Thoracic aorta (tissue), 2 donors: ENCODE measurements at regions not wholly inside any gene's neighbourhood (a gene's known extent, or its start where the extent isn't known, plus 50 kb on each side); places are given as distances from the start of the nearest gene placed in this dataset.

Experiments used
- ATAC-seq: fragments of 150-250 bp; one replicate; pipeline ENCODE4 v1.8.0; 2017; ENCODE audit warnings: low read depth; ENCODE audit not compliant: insufficient number of reproducible peaks, low FRiP score
- DNase-seq: peaks from one replicate; pipeline ENCODE4 v3.0.0-alpha.2; 2020; ENCODE audit warnings: low spot score
- H3K27ac ChIP-seq, 2 donors: fragments of 200-600 bp; sonication (generic); 1 replicate in 1 of 2; 2 replicates in 1 of 2; pipeline ENCODE4 v1.5.1; 2016; ENCODE audit warnings: mild to moderate bottlenecking in 2 of 2, moderate library complexity in 2 of 2
- H3K27me3 ChIP-seq: fragments of 200-600 bp; sonication (generic); replicated peaks from 2 replicates; pipeline ENCODE4 v1.6.0; 2016; ENCODE audit warnings: mild to moderate bottlenecking; ENCODE audit not compliant: insufficient read depth
- H3K36me3 ChIP-seq: fragments of 200-600 bp; sonication (generic); one replicate; pipeline ENCODE4 v1.5.1; 2016
- H3K4me1 ChIP-seq, 2 donors: fragments of 200-600 bp; sonication (generic); 1 replicate in 1 of 2; 2 replicates in 1 of 2; pipeline versions ENCODE4 v1.5.1 to v1.6.0; 2016; ENCODE audit warnings: low read depth in 2 of 2, mild to moderate bottlenecking in 1 of 2; ENCODE audit not compliant: control insufficient read depth in 1 of 2
- H3K4me3 ChIP-seq: fragments of 200-600 bp; sonication (generic); 2 replicates; pipeline ENCODE4 v1.5.1; 2016; ENCODE audit warnings: mild to moderate bottlenecking
- H3K9me3 ChIP-seq: fragments of 200-600 bp; sonication (generic); 2 replicates; pipeline ENCODE4 v1.5.1; 2016
- CTCF ChIP-seq: fragments of 200-600 bp; sonication (generic); IDR thresholded peaks from one replicate; pipeline ENCODE4 v1.5.1; 2019; ENCODE audit warnings: antibody characterized with exemption

GRCh38 chr10:118484152-118484871, 111.1 kb downstream of the PRLHR start:
- H3K36me3 ChIP-seq, result no peaks in the 10 kb centered on the region
- no peaks in the 10 kb centered on the region for H3K9me3 ChIP-seq
- DNase-seq, result no peak
- no peak overlapping the region for H3K27ac ChIP-seq
- TF ChIP-seq CTCF, result no peak
- no peak for ATAC-seq
- no peaks in the 10 kb centered on the region for H3K4me1 ChIP-seq
- no peak overlapping the region for H3K4me3 ChIP-seq
- H3K27me3 ChIP-seq, result no peaks in the 10 kb centered on the region

GRCh38 chr10:118483496-118483895, 112.0 kb downstream of the PRLHR start:
- Histone ChIP-seq H3K9me3 (no peaks in the 10 kb centered on the region), H3K27ac (no peak overlapping the region), H3K27me3 (no peaks in the 10 kb centered on the region), H3K36me3 (no peaks in the 10 kb centered on the region), H3K4me3 (no peak overlapping the region), H3K4me1 (no peaks in the 10 kb centered on the region)
- TF ChIP-seq CTCF, result no peak
- DNase-seq (no peak), ATAC-seq (no peak)

GRCh38 chr10:118482393-118483331, 112.8 kb downstream of the PRLHR start:
- no peaks in the 10 kb centered on the region for H3K9me3 ChIP-seq
- H3K27me3 ChIP-seq, result no peaks in the 10 kb centered on the region
- H3K27ac ChIP-seq, result no peak overlapping the region
- no peaks in the 10 kb centered on the region for H3K4me1 ChIP-seq
- TF ChIP-seq CTCF, result no peak
- DNase-seq, result no peak
- ATAC-seq, result no peak
- H3K36me3 ChIP-seq, result no peaks in the 10 kb centered on the region
- no peak overlapping the region for H3K4me3 ChIP-seq

- no peak for TF ChIP-seq CTCF
- no peak overlapping the region for H3K4me3 ChIP-seq
- no peak overlapping the region for H3K27ac ChIP-seq
- no peaks in the 10 kb centered on the region for H3K4me1 ChIP-seq
- no peaks in the 10 kb centered on the region for H3K36me3 ChIP-seq
- no peaks in the 10 kb centered on the region for H3K9me3 ChIP-seq
- no peaks in the 10 kb centered on the region for H3K27me3 ChIP-seq
- DNase-seq (no peak), ATAC-seq (no peak)
These were observed 113.6 kb downstream of the PRLHR start for GRCh38 chr10:118481871-118482270.

- Histone ChIP-seq H3K36me3 (no peaks in the 10 kb centered on the region), H3K9me3 (no peaks in the 10 kb centered on the region), H3K4me1 (no peaks in the 10 kb centered on the region), H3K27me3 (no peaks in the 10 kb centered on the region), H3K27ac (no peak overlapping the region), H3K4me3 (no peak overlapping the region)
- ATAC-seq (no peak), DNase-seq (no peak)
- no peak for TF ChIP-seq CTCF
These were observed 120.2 kb downstream of the PRLHR start for GRCh38 chr10:118475214-118475613.
